ENCODE measurements at regions not wholly inside any gene's neighbourhood (a gene's known extent, or its start where the extent isn't known, plus 50 kb on each side); places are given as distances from the start of the nearest gene placed in this dataset.

DNA sequence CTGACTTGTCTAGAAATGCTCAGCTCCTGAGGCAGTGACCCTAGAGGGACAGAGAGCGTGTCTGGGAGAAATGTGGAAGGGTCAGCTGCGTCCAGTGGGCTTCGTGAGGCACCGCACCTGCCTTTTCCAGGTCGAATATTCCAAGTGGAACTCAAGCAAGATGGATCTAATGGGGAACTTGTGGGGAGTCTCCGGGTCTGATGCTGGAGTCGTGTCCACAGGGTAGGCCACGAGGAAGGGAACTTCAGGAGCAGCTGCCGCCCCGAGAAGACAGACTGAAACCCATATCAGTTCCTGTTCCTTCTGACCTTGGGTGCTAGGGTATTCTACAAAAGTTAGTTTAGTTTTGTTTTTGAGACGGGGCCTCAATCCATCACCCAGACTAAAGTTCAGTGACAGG is 67.5 kb downstream of the TNFAIP2 start:
- TF ChIP-seq POLR2AphosphoS5 (IDR thresholded peaks at IDR 0.05; ENCODE audit: low read depth) (no peak), EZH2phosphoT487 (IDR thresholded peaks at IDR 0.05; ENCODE audit: unreplicated experiment) (no peak), ZNF331 (CRISPR knock-in tag; IDR thresholded peaks at IDR 0.05; ENCODE audit: low read depth) (no peak), EZH2 (IDR thresholded peaks at IDR 0.05; ENCODE audit: low read depth, unreplicated experiment) (no peak)
- TF ChIP-seq, protein P1, sequence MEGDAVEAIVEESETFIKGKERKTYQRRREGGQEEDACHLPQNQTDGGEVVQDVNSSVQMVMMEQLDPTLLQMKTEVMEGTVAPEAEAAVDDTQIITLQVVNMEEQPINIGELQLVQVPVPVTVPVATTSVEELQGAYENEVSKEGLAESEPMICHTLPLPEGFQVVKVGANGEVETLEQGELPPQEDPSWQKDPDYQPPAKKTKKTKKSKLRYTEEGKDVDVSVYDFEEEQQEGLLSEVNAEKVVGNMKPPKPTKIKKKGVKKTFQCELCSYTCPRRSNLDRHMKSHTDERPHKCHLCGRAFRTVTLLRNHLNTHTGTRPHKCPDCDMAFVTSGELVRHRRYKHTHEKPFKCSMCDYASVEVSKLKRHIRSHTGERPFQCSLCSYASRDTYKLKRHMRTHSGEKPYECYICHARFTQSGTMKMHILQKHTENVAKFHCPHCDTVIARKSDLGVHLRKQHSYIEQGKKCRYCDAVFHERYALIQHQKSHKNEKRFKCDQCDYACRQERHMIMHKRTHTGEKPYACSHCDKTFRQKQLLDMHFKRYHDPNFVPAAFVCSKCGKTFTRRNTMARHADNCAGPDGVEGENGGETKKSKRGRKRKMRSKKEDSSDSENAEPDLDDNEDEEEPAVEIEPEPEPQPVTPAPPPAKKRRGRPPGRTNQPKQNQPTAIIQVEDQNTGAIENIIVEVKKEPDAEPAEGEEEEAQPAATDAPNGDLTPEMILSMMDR (conservative IDR thresholded peaks at IDR 0.05; ENCODE audit: low read depth in 2 of 2), result no peak

All from GM23338 (cell line).